ENCODE measurements at regions not wholly inside any gene's neighbourhood (a gene's known extent, or its start where the extent isn't known, plus 50 kb on each side); places are given as distances from the start of the nearest gene placed in this dataset.

DNA sequence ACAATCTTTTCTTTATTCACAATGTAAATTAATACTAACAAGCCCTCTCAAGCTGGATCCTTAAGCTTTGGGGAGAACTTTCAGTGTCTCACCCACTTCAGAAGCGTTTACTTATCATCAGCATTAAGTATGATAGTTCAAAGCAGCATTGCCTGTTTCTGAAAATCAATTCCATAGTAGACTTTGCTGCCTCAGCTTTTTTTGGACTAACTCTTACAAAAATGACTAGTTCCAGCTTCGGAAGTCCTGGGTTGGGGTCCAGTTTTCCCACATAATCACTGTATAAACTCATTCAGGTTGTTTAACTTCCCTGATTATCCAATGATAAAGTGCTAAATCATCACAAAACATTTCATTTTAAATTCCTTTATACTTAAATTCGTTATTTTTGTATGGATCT is 114.4 kb downstream of the NR2F2 start:
- TF ChIP-seq CTCF (IDR thresholded peaks at IDR 0.05; ENCODE audit: poor library complexity) (no peak), EZH2phosphoT487 (IDR thresholded peaks at IDR 0.05; ENCODE audit: low read depth, severe bottlenecking, unreplicated experiment) (no peak), EZH2 (IDR thresholded peaks at IDR 0.05; ENCODE audit: borderline replicate concordance) (no peak)
